ENCODE measurements at regions not wholly inside any gene's neighbourhood (a gene's known extent, or its start where the extent isn't known, plus 50 kb on each side); places are given as distances from the start of the nearest gene placed in this dataset.

DNA sequence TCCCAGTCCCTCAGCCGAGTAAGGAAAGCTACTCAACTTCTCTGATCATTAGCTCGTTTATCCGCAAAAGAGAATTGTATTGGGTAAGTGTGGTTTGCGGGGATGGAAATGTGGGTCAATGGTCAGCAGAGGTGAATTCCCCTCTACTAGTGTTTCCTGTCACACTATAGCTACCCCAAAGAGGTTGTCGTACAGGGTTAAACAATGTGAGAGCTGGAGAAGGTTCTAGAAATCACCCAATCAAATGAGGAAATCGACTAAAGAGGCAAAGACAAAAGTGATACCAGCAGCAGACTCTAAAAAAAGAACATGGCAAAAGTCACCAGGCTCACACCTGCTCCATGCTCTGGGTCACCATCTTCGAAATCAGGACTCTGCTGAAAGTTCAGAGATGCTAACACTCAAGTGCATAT lies 144.7 kb upstream of the ITGA4 start:
- no peaks in the 10 kb centered on the region for H3K27me3 ChIP-seq (ENCODE audit: control insufficient read depth, insufficient read depth, low read length)
- no peak for DNase-seq (ENCODE audit: low read depth, low spot score)
- H3K9me3 ChIP-seq (ENCODE audit: control insufficient read depth, insufficient read depth, low read length) = no peaks in the 10 kb centered on the region
- no peak overlapping the region for H3K4me3 ChIP-seq (ENCODE audit: low read length)
- H3K4me1 ChIP-seq (ENCODE audit: control insufficient read depth, insufficient read depth, low read length) = no peaks in the 10 kb centered on the region
- no peaks in the 10 kb centered on the region for H3K36me3 ChIP-seq (ENCODE audit: control insufficient read depth, insufficient read depth, low read length)
- no CpG with 5 or more reads among the region's 7 CpGs for WGBS (ENCODE audit: insufficient coverage, insufficient read length)
- no peak overlapping the region for H3K27ac ChIP-seq (ENCODE audit: low read length)

DNA sequence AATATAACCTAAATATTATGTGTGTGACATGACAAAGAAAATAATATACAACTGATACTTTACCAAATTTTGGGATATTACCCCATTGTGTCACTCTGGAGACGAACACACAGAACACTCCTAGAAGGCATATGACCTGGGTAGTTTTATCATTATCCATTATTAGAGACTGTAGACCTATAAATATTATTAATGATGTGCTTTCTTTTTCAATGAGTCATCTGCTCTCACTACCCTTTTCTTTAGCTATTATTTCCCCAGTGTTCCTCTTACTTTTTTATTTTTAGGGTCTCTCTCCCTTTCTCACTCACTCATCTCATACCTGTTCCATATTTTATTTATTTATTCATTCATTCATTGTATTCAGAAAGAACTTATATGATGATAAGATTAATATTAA lies 143.3 kb upstream of the ITGA4 start:
- H3K4me1 ChIP-seq (ENCODE audit: control insufficient read depth, insufficient read depth, low read length) = no peaks in the 10 kb centered on the region
- no CpG with 5 or more reads among the region's 1 CpG for WGBS (ENCODE audit: insufficient coverage, insufficient read length)
- H3K27ac ChIP-seq (ENCODE audit: low read length) = no peak overlapping the region
- no peaks in the 10 kb centered on the region for H3K36me3 ChIP-seq (ENCODE audit: control insufficient read depth, insufficient read depth, low read length)
- H3K9me3 ChIP-seq (ENCODE audit: control insufficient read depth, insufficient read depth, low read length) = no peaks in the 10 kb centered on the region
- no peaks in the 10 kb centered on the region for H3K27me3 ChIP-seq (ENCODE audit: control insufficient read depth, insufficient read depth, low read length)
- H3K4me3 ChIP-seq (ENCODE audit: low read length) = no peak overlapping the region
- DNase-seq (ENCODE audit: low read depth, low spot score) = no peak

DNA sequence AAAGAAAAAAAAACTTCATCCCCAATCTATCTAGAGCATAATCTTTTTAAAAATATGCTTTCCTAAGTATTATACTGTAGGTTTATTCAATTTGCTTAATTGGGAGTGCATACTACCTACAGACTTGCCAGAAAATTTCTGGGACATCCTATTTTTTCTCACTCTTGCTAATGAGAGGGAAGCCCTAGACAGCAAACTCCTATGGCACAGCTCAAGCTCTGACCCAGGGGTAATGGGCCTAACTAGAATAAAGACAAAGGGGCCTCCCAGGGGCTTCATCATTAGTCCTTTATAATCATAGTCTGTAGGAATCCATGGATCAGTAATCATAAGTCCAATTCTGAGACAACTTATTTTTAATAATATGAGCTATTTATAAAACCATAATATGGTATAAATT lies 142.6 kb upstream of the ITGA4 start:
- no peaks in the 10 kb centered on the region for H3K36me3 ChIP-seq (ENCODE audit: control insufficient read depth, insufficient read depth, low read length)
- no peaks in the 10 kb centered on the region for H3K4me1 ChIP-seq (ENCODE audit: control insufficient read depth, insufficient read depth, low read length)
- no peaks in the 10 kb centered on the region for H3K9me3 ChIP-seq (ENCODE audit: control insufficient read depth, insufficient read depth, low read length)
- H3K27ac ChIP-seq (ENCODE audit: low read length) = no peak overlapping the region
- no peak overlapping the region for H3K4me3 ChIP-seq (ENCODE audit: low read length)
- H3K27me3 ChIP-seq (ENCODE audit: control insufficient read depth, insufficient read depth, low read length) = no peaks in the 10 kb centered on the region
- no peak for DNase-seq (ENCODE audit: low read depth, low spot score)

GRCh38 chr2:181317511-181317910 lies 139.7 kb upstream of the ITGA4 start:
- no peaks in the 10 kb centered on the region for H3K4me1 ChIP-seq (ENCODE audit: control insufficient read depth, insufficient read depth, low read length)
- no peaks in the 10 kb centered on the region for H3K27me3 ChIP-seq (ENCODE audit: control insufficient read depth, insufficient read depth, low read length)
- H3K4me3 ChIP-seq (ENCODE audit: low read length) = no peak overlapping the region
- H3K27ac ChIP-seq (ENCODE audit: low read length) = no peak overlapping the region
- H3K9me3 ChIP-seq (ENCODE audit: control insufficient read depth, insufficient read depth, low read length) = no peaks in the 10 kb centered on the region
- WGBS (ENCODE audit: insufficient coverage, insufficient read length) = no CpG with 5 or more reads among the region's 3 CpGs
- H3K36me3 ChIP-seq (ENCODE audit: control insufficient read depth, insufficient read depth, low read length) = no peaks in the 10 kb centered on the region
- DNase-seq (ENCODE audit: low read depth, low spot score) = no peak

GRCh38 chr2:181318504-181319280 lies 138.5 kb upstream of the ITGA4 start:
- Histone ChIP-seq H3K27me3 (ENCODE audit: control insufficient read depth, insufficient read depth, low read length) (no peaks in the 10 kb centered on the region), H3K4me1 (ENCODE audit: control insufficient read depth, insufficient read depth, low read length) (no peaks in the 10 kb centered on the region), H3K27ac (ENCODE audit: low read length) (no peak overlapping the region), H3K4me3 (ENCODE audit: low read length) (no peak overlapping the region), H3K9me3 (ENCODE audit: control insufficient read depth, insufficient read depth, low read length) (no peaks in the 10 kb centered on the region), H3K36me3 (ENCODE audit: control insufficient read depth, insufficient read depth, low read length) (no peaks in the 10 kb centered on the region)
- DNase-seq (ENCODE audit: low read depth, low spot score) = no peak
- WGBS (ENCODE audit: insufficient coverage, insufficient read length) = no CpG with 5 or more reads among the region's 3 CpGs

DNA sequence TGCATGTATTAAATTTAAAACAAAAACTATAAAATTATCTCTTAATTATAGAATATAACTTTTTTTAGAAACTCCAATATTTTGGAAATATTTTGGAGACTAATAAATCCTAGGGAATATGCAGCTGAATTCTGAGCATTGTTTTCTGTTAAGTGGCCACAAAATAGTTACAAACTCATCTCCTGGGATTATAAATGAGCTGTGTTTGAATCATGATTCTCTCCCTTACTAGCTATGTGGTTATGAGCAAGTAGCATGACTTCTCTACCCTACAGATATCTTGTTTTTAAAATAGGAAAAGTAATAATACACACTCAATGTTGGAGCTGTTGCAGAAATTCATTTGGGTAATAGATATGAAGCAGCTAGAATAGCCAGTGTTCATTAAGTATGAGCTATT lies 137.9 kb upstream of the ITGA4 start:
- H3K4me1 ChIP-seq (ENCODE audit: control insufficient read depth, insufficient read depth, low read length) = no peaks in the 10 kb centered on the region
- H3K36me3 ChIP-seq (ENCODE audit: control insufficient read depth, insufficient read depth, low read length) = no peaks in the 10 kb centered on the region
- no peaks in the 10 kb centered on the region for H3K27me3 ChIP-seq (ENCODE audit: control insufficient read depth, insufficient read depth, low read length)
- H3K9me3 ChIP-seq (ENCODE audit: control insufficient read depth, insufficient read depth, low read length) = no peaks in the 10 kb centered on the region
- no peak overlapping the region for H3K4me3 ChIP-seq (ENCODE audit: low read length)
- no peak overlapping the region for H3K27ac ChIP-seq (ENCODE audit: low read length)
- no peak for DNase-seq (ENCODE audit: low read depth, low spot score)

GRCh38 chr2:181320638-181321037 lies 136.5 kb upstream of the ITGA4 start:
- no peak overlapping the region for H3K4me3 ChIP-seq (ENCODE audit: low read length)
- H3K27me3 ChIP-seq (ENCODE audit: control insufficient read depth, insufficient read depth, low read length) = no peaks in the 10 kb centered on the region
- 100% methylated on average over 1 of the region's 2 CpGs for WGBS (ENCODE audit: insufficient coverage, insufficient read length)
- no peak for DNase-seq (ENCODE audit: low read depth, low spot score)
- H3K9me3 ChIP-seq (ENCODE audit: control insufficient read depth, insufficient read depth, low read length) = no peaks in the 10 kb centered on the region
- no peaks in the 10 kb centered on the region for H3K36me3 ChIP-seq (ENCODE audit: control insufficient read depth, insufficient read depth, low read length)
- H3K4me1 ChIP-seq (ENCODE audit: control insufficient read depth, insufficient read depth, low read length) = no peaks in the 10 kb centered on the region
- no peak overlapping the region for H3K27ac ChIP-seq (ENCODE audit: low read length)

- Histone ChIP-seq H3K4me3 (ENCODE audit: low read length) (no peak overlapping the region), H3K9me3 (ENCODE audit: control insufficient read depth, insufficient read depth, low read length) (no peaks in the 10 kb centered on the region), H3K27ac (ENCODE audit: low read length) (no peak overlapping the region), H3K27me3 (ENCODE audit: control insufficient read depth, insufficient read depth, low read length) (no peaks in the 10 kb centered on the region), H3K36me3 (ENCODE audit: control insufficient read depth, insufficient read depth, low read length) (no peaks in the 10 kb centered on the region), H3K4me1 (ENCODE audit: control insufficient read depth, insufficient read depth, low read length) (no peaks in the 10 kb centered on the region)
- DNase-seq (ENCODE audit: low read depth, low spot score) = no peak
Observed at GRCh38 chr2:181324912-181325311, 132.3 kb upstream of the ITGA4 start.

GRCh38 chr2:181326661-181327060 lies 130.5 kb upstream of the ITGA4 start:
- DNase-seq (ENCODE audit: low read depth, low spot score) = no peak
- Histone ChIP-seq H3K9me3 (ENCODE audit: control insufficient read depth, insufficient read depth, low read length) (no peaks in the 10 kb centered on the region), H3K27me3 (ENCODE audit: control insufficient read depth, insufficient read depth, low read length) (no peaks in the 10 kb centered on the region), H3K4me1 (ENCODE audit: control insufficient read depth, insufficient read depth, low read length) (no peaks in the 10 kb centered on the region), H3K4me3 (ENCODE audit: low read length) (no peak overlapping the region), H3K27ac (ENCODE audit: low read length) (no peak overlapping the region), H3K36me3 (ENCODE audit: control insufficient read depth, insufficient read depth, low read length) (no peaks in the 10 kb centered on the region)
- WGBS (ENCODE audit: insufficient coverage, insufficient read length) = no CpG with 5 or more reads among the region's 2 CpGs

DNA sequence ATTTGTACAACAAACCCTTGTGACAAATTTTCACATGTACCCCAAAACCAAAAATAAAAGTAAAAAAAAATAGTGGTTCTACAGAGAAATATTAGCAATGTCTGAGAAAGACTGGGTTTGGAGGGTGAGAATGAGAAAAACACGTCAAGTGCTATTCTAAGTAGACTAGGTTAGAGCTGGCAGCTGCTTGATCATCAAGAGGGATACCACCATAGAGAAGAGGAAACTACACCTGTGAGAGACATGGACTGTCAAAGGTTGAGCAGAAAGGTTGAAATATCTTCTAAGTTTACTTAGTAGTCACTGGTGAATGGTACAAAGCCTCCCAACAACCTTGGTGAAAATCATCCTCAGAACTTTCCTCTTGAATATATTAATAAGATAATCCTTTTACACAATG lies 126.9 kb upstream of the ITGA4 start:
- Histone ChIP-seq H3K4me3 (ENCODE audit: low read length) (no peak overlapping the region), H3K27me3 (ENCODE audit: control insufficient read depth, insufficient read depth, low read length) (no peaks in the 10 kb centered on the region), H3K36me3 (ENCODE audit: control insufficient read depth, insufficient read depth, low read length) (no peaks in the 10 kb centered on the region), H3K9me3 (ENCODE audit: control insufficient read depth, insufficient read depth, low read length) (no peaks in the 10 kb centered on the region), H3K4me1 (ENCODE audit: control insufficient read depth, insufficient read depth, low read length) (no peaks in the 10 kb centered on the region), H3K27ac (ENCODE audit: low read length) (no peak overlapping the region)
- DNase-seq (ENCODE audit: low read depth, low spot score) = no peak
- no CpG with 5 or more reads among the region's 1 CpG for WGBS (ENCODE audit: insufficient coverage, insufficient read length)

GRCh38 chr2:181332044-181332605 lies 125.1 kb upstream of the ITGA4 start:
- Histone ChIP-seq H3K4me1 (ENCODE audit: control insufficient read depth, insufficient read depth, low read length) (no peaks in the 10 kb centered on the region), H3K27me3 (ENCODE audit: control insufficient read depth, insufficient read depth, low read length) (no peaks in the 10 kb centered on the region), H3K4me3 (ENCODE audit: low read length) (no peak overlapping the region), H3K27ac (ENCODE audit: low read length) (no peak overlapping the region), H3K9me3 (ENCODE audit: control insufficient read depth, insufficient read depth, low read length) (no peaks in the 10 kb centered on the region), H3K36me3 (ENCODE audit: control insufficient read depth, insufficient read depth, low read length) (no peaks in the 10 kb centered on the region)
- WGBS (ENCODE audit: insufficient coverage, insufficient read length) = no CpG with 5 or more reads among the region's 3 CpGs
- DNase-seq (ENCODE audit: low read depth, low spot score) = no peak

Data from iPS DF 6.9 (cell line).